ENCODE measurements at regions not wholly inside any gene's neighbourhood (a gene's known extent, or its start where the extent isn't known, plus 50 kb on each side); places are given as distances from the start of the nearest gene placed in this dataset.

GRCh38 chr3:193879099-193879863 is 256.7 kb upstream of the HES1 start:
- Histone ChIP-seq H2AFZ (ENCODE audit: low read length) (peak overlapping the region; percentile 35), H4K20me1 (ENCODE audit: insufficient read depth, low read length, poor library complexity, severe bottlenecking) (no peaks in the 10 kb centered on the region), H3K79me2 (ENCODE audit: insufficient read depth, low read length) (no peaks in the 10 kb centered on the region), H3K4me3 (ENCODE audit: low read length, poor library complexity, severe bottlenecking) (no peak overlapping the region), H3K9me2 (replicated peaks; ENCODE audit: low read depth, low read length) (no peaks in the 10 kb centered on the region), H3K4me2 (ENCODE audit: low read depth, low read length, poor library complexity, severe bottlenecking) (peak overlapping the region; percentile 31), H3K9me3 (ENCODE audit: insufficient read depth, low read depth, low read length) (no peaks in the 10 kb centered on the region), H3K4me1 (ENCODE audit: insufficient read depth, low read length, poor library complexity, severe bottlenecking) (peaks cover 62% of the 10 kb centered on the region), H3K36me3 (ENCODE audit: insufficient read depth, low read length) (no peaks in the 10 kb centered on the region), H3F3A (ENCODE audit: low read depth) (no peaks in the 10 kb centered on the region), H3K27me3 (ENCODE audit: insufficient read depth, low read length, poor library complexity, severe bottlenecking) (no peaks in the 10 kb centered on the region), H3K9ac (ENCODE audit: low read depth, low read length, poor library complexity, severe bottlenecking) (peak overlapping the region; percentile 52)
- TF ChIP-seq, protein P1, sequence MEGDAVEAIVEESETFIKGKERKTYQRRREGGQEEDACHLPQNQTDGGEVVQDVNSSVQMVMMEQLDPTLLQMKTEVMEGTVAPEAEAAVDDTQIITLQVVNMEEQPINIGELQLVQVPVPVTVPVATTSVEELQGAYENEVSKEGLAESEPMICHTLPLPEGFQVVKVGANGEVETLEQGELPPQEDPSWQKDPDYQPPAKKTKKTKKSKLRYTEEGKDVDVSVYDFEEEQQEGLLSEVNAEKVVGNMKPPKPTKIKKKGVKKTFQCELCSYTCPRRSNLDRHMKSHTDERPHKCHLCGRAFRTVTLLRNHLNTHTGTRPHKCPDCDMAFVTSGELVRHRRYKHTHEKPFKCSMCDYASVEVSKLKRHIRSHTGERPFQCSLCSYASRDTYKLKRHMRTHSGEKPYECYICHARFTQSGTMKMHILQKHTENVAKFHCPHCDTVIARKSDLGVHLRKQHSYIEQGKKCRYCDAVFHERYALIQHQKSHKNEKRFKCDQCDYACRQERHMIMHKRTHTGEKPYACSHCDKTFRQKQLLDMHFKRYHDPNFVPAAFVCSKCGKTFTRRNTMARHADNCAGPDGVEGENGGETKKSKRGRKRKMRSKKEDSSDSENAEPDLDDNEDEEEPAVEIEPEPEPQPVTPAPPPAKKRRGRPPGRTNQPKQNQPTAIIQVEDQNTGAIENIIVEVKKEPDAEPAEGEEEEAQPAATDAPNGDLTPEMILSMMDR (conservative IDR thresholded peaks at IDR 0.05; ENCODE audit: low read length), result no peak
- TF ChIP-seq EZH2phosphoT487 (IDR thresholded peaks at IDR 0.05; ENCODE audit: borderline replicate concordance), result no peak

DNA sequence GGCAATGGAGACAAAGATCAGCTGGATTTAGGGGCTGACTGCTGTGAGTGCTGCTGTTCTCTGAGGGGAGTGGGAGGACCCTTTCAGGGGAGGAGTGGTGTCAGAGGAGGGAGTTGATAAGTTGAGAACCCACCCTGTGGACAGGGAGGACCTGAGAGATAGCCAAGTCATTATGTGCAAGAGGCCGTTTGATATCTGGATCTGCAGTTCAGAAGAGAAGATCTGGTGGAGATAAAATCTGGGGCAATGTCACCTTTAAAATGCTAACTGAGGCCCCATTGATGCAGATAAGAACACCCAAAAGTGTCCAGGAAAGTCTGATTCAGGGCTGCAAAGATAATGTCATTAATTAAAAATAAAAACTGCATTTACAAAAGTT is 256.1 kb upstream of the HES1 start:
- Histone ChIP-seq H3K4me1 (ENCODE audit: insufficient read depth, low read length, poor library complexity, severe bottlenecking) (peaks cover 63% of the 10 kb centered on the region), H3K4me3 (ENCODE audit: low read length, poor library complexity, severe bottlenecking) (no peak overlapping the region), H3K9me3 (ENCODE audit: insufficient read depth, low read depth, low read length) (no peaks in the 10 kb centered on the region), H3K36me3 (ENCODE audit: insufficient read depth, low read length) (no peaks in the 10 kb centered on the region), H3K9ac (ENCODE audit: low read depth, low read length, poor library complexity, severe bottlenecking) (peak overlapping the region; percentile 52), H3K9me2 (replicated peaks; ENCODE audit: low read depth, low read length) (no peaks in the 10 kb centered on the region), H3K4me2 (ENCODE audit: low read depth, low read length, poor library complexity, severe bottlenecking) (peak overlapping the region; percentile 31), H2AFZ (ENCODE audit: low read length) (peak overlapping the region; percentile 35; the same call in 1 of the 2 replicates), H3F3A (ENCODE audit: low read depth) (no peaks in the 10 kb centered on the region), H4K20me1 (ENCODE audit: insufficient read depth, low read length, poor library complexity, severe bottlenecking) (no peaks in the 10 kb centered on the region), H3K79me2 (ENCODE audit: insufficient read depth, low read length) (no peaks in the 10 kb centered on the region), H3K27me3 (ENCODE audit: insufficient read depth, low read length, poor library complexity, severe bottlenecking) (no peaks in the 10 kb centered on the region)
- TF ChIP-seq EZH2phosphoT487 (IDR thresholded peaks at IDR 0.05; ENCODE audit: borderline replicate concordance), result no peak
- TF ChIP-seq, protein P1 (conservative IDR thresholded peaks at IDR 0.05; ENCODE audit: low read length), result no peak

GRCh38 chr3:193882091-193882490 is 253.9 kb upstream of the HES1 start:
- H3K4me1 ChIP-seq (ENCODE audit: insufficient read depth, low read length, poor library complexity, severe bottlenecking), result peaks cover 63% of the 10 kb centered on the region
- H3K79me2 ChIP-seq (ENCODE audit: insufficient read depth, low read length), result no peaks in the 10 kb centered on the region
- no peaks in the 10 kb centered on the region for H3K9me2 ChIP-seq (replicated peaks; ENCODE audit: low read depth, low read length)
- H3K36me3 ChIP-seq (ENCODE audit: insufficient read depth, low read length), result no peaks in the 10 kb centered on the region
- no peak overlapping the region for H3K4me3 ChIP-seq (ENCODE audit: low read length, poor library complexity, severe bottlenecking)
- H3K9me3 ChIP-seq (ENCODE audit: insufficient read depth, low read depth, low read length), result no peaks in the 10 kb centered on the region
- TF ChIP-seq EZH2phosphoT487 (IDR thresholded peaks at IDR 0.05; ENCODE audit: borderline replicate concordance), result no peak
- no peak overlapping the region for H2AFZ ChIP-seq (ENCODE audit: low read length)
- H3F3A ChIP-seq (ENCODE audit: low read depth), result no peaks in the 10 kb centered on the region
- H3K27me3 ChIP-seq (ENCODE audit: insufficient read depth, low read length, poor library complexity, severe bottlenecking), result no peaks in the 10 kb centered on the region
- H4K20me1 ChIP-seq (ENCODE audit: insufficient read depth, low read length, poor library complexity, severe bottlenecking), result no peaks in the 10 kb centered on the region
- H3K9ac ChIP-seq (ENCODE audit: low read depth, low read length, poor library complexity, severe bottlenecking), result no peak overlapping the region
- no peak overlapping the region for H3K4me2 ChIP-seq (ENCODE audit: low read depth, low read length, poor library complexity, severe bottlenecking)

DNA sequence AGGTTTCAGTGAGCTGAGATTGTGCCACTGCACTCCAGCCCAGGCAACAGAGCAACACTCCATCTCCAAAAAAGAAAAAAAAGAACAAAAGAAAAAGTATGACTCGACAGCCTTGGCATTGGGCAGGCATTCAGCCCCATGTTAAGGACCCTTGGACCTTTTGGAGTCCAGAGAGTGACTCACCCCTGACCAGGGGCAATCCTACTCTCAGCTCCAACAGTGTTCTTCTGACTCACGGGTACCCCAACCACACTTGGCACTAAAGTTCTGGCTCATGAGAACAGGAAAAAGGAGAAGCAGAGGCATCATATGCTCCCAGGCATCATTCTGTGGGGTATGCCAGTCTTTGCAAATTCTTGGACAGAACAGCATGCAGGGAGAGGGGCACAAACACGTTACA is 252.4 kb upstream of the HES1 start:
- Histone ChIP-seq H3K79me2 (ENCODE audit: insufficient read depth, low read length) (no peaks in the 10 kb centered on the region), H3K9me2 (replicated peaks; ENCODE audit: low read depth, low read length) (no peaks in the 10 kb centered on the region), H3K36me3 (ENCODE audit: insufficient read depth, low read length) (no peaks in the 10 kb centered on the region), H3K4me3 (ENCODE audit: low read length, poor library complexity, severe bottlenecking) (no peak overlapping the region), H3K9ac (ENCODE audit: low read depth, low read length, poor library complexity, severe bottlenecking) (no peak overlapping the region), H3K4me2 (ENCODE audit: low read depth, low read length, poor library complexity, severe bottlenecking) (no peak overlapping the region), H3K4me1 (ENCODE audit: insufficient read depth, low read length, poor library complexity, severe bottlenecking) (peaks cover 52% of the 10 kb centered on the region), H3F3A (ENCODE audit: low read depth) (no peaks in the 10 kb centered on the region), H4K20me1 (ENCODE audit: insufficient read depth, low read length, poor library complexity, severe bottlenecking) (no peaks in the 10 kb centered on the region), H3K9me3 (ENCODE audit: insufficient read depth, low read depth, low read length) (no peaks in the 10 kb centered on the region), H3K27me3 (ENCODE audit: insufficient read depth, low read length, poor library complexity, severe bottlenecking) (no peaks in the 10 kb centered on the region), H2AFZ (ENCODE audit: low read length) (no peak overlapping the region)
- TF ChIP-seq EZH2phosphoT487 (IDR thresholded peaks at IDR 0.05; ENCODE audit: borderline replicate concordance), result no peak
- TF ChIP-seq, protein P1 (conservative IDR thresholded peaks at IDR 0.05; ENCODE audit: low read length), result no peak
